ENCODE measurements at regions not wholly inside any gene's neighbourhood (a gene's known extent, or its start where the extent isn't known, plus 50 kb on each side); places are given as distances from the start of the nearest gene placed in this dataset.
"Not testable (repeated sequence)": the region's sequence is repeated elsewhere in the genome, so short reads cannot be mapped to it uniquely, and the experiment has no call there.

GRCh38 chr6:158920311-158920905 lies 79.6 kb downstream of the RSPH3 start:
- no peak for DNase-seq

DNA sequence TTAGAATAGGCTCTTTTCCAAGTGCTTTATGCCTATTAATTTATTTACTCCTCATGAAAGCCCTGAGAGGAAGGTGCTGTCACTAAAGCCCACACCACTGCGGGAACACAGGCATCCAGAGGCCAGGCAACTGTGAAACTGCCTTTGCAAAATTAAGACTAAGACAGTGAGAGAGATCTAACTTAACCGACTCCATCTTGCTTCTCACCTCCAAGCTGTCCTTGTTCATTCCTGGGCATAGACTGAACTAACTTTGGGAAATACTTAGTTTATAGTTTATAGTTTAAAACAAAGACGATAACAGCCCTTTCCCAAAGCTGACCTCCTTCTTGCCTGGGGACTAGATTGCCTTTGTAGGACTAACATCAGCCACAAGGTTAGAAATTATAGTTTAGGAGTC lies 80.1 kb downstream of the RSPH3 start:
- no peak for DNase-seq

- DNase-seq: no peak
These were observed 83.4 kb downstream of the RSPH3 start for GRCh38 chr6:158916617-158917016.

- DNase-seq: no peak
These were observed 85.1 kb downstream of the RSPH3 start for GRCh38 chr6:158914923-158915322.

DNA sequence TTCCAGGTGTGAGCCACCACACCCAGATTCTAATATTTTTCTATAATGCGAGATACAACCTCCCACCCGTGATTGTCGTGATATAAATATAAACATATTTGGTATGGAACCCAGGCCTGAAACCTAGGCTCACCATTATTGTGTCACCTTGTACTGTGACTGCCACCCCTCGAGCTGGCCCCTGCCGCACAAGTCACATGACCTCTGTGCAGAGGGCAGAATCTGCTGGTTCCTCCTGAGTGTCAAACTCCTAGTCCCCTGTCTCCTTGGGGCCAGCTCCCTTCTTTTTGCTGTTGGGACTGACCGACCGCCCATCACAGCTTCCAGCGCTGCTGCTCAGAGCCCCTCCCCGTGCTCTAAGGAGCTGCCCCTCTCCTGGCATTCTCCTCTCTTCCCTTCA lies 86.4 kb downstream of the RSPH3 start:
- DNase-seq: no peak

- no peak for DNase-seq
These were observed 87.3 kb downstream of the RSPH3 start for GRCh38 chr6:158912655-158913054.

DNA sequence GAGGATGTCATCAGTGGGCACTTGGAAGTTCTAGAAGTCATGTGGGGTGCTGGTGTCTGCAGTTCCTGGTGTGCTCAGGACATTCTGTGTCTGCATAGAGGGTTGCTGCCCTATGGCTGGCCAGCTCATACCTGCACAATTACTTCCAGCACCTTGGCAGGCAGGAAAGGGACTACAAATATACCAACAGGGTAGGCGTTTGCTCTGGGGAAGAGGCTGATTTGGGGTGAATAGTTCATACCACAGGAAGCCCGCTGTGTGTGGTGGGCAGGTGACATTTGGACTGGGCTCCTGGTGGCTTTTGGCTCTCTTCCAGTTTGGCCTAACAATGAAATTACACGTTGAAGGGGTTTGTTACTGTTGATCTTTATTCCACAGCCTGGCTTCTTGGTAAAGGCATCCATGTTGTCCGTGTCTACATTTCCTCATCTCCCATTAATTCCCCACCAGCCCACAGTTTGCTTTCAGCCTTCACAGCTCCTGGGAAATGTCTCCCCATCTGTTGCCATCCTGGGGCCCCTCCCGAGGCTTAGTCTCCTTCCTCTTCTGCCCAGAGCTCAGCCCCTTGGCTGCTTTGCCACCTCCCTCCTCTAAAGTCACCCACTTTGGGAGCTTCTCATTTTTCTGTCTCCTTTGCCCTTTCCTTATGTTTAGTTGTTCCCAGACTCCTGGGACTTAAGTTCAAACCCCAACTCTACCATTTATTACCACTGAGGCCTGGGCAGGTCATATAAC lies 88.1 kb downstream of the RSPH3 start:
- no peak for DNase-seq

GRCh38 chr6:158910484-158911440 lies 89.2 kb downstream of the RSPH3 start:
- no peak for DNase-seq

GRCh38 chr6:158909938-158910337 lies 90.1 kb downstream of the RSPH3 start:
- DNase-seq: no peak

DNA sequence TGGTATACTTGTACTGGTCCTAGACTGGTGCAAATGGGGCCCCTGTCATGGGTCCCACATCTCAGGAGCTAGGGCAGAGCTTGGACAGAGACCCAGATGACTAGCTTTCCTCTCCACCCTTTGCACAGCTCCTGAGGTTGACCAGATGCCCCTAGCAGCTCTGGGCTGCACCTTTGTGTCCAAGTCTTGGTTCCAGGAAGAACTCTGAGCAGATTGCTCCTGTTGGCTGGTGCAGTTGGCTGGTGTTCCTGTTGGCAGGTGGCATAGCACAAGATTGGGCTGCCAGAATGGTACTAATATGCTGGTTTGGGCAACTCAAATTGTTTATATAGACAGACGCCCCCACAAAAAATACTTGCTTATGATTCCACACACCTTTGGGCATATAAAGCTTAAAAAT lies 89.4 kb upstream of the EZR start:
- DNase-seq: no peak

DNA sequence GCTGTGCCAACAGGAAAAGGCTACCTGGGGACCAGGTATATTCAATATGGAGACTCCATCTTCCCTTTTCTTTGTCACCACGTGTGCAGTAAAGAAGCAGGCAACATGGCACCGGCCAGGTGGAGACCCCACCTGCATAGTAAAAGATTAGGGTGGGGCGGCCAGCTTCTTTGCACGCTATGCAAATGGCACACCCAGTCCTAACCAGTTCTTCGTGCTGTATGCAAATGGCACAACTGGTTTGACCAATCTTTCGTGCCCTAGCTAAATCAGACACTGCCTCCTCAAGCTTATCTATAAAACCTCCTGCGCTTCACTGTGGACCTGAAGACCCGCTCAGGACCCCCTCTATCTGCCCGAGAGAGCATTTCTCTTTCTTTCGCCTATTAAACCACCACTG lies 88.8 kb upstream of the EZR start:
- DNase-seq: no peak

DNA sequence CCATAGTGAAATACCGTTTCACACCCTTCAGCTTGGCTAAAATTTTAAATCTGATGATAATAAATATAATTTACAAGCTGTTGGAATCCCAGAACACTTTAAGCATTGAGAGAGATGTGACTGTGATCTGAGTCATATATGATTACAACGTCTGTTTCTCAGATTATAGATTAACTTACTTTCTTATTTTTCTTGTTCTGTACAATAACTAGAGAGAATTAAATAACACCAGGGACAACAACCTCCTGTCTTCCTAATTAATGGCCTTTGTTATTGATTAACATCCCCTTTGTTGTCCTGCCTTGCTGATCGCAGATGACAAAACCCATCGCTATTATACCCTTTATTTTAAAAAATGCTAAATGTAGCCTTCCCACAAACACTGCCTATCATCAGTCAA lies 87.8 kb upstream of the EZR start:
- no peak for DNase-seq

DNA sequence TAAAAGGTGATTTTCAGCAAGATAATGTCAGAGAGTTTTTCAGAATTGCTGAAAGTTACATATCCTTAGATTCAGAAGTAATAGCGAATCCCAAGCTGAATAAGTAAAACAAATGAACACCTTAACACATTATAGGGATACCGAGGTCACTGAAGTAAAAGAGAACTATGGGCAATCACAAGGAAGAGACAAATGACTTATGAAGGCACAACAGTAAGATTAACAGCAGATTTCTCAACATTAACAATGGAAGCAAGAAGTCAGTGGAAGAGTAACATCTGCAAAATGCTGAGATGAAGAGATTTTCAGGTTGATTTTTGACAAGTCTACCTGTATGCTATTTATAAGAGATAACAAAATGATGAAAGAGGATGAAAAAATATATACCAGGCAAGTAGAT lies 86.1 kb upstream of the EZR start:
- no peak for DNase-seq

- no peak for DNase-seq
These were observed 84.6 kb upstream of the EZR start for GRCh38 chr6:158903801-158904200.

DNA sequence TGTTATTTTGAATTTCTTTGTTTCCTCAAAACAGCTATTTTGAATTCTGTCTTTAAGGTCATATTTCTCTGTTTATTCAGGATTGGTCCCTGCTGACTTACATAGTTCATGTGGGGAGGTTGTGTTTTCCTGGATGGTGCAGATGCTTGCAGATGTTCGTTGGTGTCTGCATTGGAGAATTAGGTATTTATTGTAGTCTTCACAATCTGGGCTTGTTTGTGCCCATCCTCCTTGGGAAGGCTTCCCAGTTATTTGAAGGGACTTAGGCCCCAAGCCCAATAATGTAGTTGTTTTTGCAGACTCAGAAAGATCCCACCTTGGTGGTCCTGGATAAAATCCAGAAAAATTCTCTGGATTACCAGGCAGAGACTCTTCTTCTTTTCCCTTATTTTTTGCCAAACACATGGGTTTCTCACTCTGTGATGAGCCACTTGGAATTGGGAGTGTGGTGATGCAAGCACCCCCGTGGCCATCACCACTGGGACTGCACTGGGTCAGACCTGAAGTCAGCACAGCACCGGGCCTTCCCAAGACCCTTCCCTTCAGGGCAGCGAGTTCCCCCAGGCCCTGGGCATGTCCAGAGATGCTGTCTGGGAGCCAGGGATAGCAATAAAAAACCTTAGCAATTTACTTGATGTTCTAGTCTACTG lies 81.6 kb upstream of the EZR start:
- no peak for DNase-seq

- no peak for DNase-seq
These were observed 78.1 kb upstream of the EZR start for GRCh38 chr6:158897236-158897635.

GRCh38 chr6:158895661-158896060 lies 76.5 kb upstream of the EZR start:
- DNase-seq: no peak

DNA sequence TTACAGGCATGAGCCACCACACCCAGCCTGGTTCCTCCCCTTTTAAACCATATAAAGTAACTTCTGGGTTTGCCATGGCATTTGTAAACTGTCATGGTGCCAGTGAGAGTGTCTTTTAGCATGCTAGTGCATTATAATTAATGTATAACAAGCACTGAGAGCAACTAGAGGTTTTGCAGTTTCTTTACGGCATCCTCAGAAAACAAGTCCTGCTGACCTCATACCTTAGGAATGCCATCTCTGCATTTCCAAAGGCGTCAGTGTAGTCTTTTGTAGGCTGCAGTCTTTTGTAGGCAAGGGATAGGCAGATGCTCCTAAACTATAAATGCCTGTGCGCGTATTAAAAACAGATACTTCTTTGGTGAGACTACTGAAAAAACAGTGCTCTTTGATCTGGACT lies 75.0 kb upstream of the EZR start:
- no peak for DNase-seq

DNA sequence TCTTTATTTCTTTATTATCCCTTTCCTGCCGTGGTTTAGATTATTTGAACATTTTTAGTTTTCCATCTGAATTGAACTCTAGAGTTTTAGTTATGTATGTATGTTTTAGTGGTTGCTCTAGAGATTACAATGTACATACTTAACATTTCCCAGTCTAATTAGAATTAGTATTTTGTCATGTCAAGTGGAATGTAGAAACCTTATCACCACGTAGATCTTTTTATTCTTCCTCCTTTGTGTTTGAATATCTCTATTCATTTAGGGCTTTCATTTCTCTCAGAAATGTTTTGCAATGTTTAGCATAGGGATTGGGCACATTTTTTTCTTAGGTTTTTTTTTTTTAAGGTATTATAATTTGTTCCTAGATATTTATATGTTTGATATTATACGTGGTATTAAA lies 73.1 kb upstream of the EZR start:
- DNase-seq: peak; percentile 55

GRCh38 chr6:158891560-158891959 lies 72.4 kb upstream of the EZR start:
- DNase-seq: not testable (repeated sequence)

DNA sequence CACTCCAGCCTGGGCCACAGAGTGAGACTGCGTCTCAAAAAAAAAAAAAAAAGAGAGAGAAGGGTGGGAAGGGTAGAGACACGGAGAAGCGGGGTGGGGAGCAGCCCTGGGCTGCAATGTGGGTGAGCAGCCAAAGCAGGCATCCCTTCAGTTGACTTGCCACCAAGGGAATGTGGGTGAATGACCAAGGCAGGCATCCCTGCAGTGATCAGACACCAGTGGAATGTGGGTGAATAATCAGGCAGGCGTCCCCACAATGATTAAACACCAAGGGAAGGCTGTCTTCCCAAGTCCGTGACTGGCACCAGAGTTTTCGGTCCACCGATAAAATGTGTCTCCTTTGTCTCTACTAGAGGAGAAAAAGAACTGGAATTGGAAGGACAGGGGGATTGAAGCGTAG lies 69.0 kb upstream of the EZR start:
- not testable (repeated sequence) for DNase-seq

DNA sequence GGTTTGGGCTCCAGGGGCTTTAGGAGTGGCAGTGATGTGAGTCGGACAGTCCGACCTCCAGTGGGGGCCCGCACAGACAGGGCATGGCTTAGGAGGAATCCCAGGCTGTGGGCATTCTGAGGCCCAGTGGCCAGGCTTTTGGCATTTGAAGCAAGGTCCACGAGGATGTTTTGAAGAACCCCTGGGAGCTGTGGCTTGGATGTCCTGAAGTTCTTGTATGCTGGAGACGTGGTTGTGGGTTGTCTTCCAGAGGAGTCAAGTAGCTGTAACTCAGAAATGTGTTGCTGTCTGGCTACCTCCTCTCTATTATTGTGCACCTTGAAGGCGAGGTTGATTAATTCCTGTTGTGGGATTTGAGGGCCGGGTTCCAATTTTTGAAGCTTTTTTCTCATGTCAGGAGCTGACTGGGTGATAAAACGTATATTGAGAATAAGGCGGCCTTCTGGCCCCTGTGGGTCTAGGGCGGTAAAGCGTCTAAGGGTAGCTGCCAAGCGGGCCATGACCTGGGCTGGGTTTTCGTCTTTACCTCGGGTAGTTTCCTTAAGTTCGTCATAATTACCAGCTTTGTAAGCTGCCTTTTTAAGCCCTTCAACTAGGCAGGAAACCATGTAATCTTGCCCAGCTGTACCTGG lies 67.3 kb upstream of the EZR start:
- not testable (repeated sequence) for DNase-seq

- not testable (repeated sequence) for DNase-seq
These were observed 62.7 kb upstream of the EZR start for GRCh38 chr6:158881884-158882283.

Measured in NCI-H774 (cell line).